SK-N-SH (cell line): ENCODE measurements at regions not wholly inside any gene's neighbourhood (a gene's known extent, or its start where the extent isn't known, plus 50 kb on each side); places are given as distances from the start of the nearest gene placed in this dataset.

Experiments
- EZH2phosphoT487 ChIP-seq: fragments of 200-600 bp; sonication (generic); IDR thresholded peaks from 2 replicates; pipeline ENCODE4 v1.6.1; 2017; ENCODE audit warnings: low read depth, mixed run types, mild to moderate bottlenecking, antibody characterized with exemption, moderate library complexity, borderline replicate concordance
- MEF2A ChIP-seq: IDR thresholded peaks from 2 replicates; pipeline ENCODE4 v1.4.0; 2012; ENCODE audit warnings: low read depth, borderline replicate concordance
- POLR2AphosphoS5 ChIP-seq: IDR thresholded peaks from 2 replicates; pipeline ENCODE4 v1.6.1; 2012; ENCODE audit warnings: low read depth, low read length
- REST ChIP-seq: IDR thresholded peaks from 2 replicates; pipeline ENCODE4 v1.6.1; 2012; ENCODE audit warnings: mild to moderate bottlenecking, low read depth, low read length, moderate library complexity
- RFX5 ChIP-seq: IDR thresholded peaks from 2 replicates; pipeline ENCODE4 v1.6.1; 2012; ENCODE audit warnings: mild to moderate bottlenecking, improper control_type of control experiment, low read length
- TF ChIP-seq, protein P1 (sequence below): fragments of 200-600 bp; sonication (generic); IDR thresholded peaks from 2 replicates; pipeline ENCODE4 v1.6.1; 2017; ENCODE audit warnings: antibody characterized with exemption, mild to moderate bottlenecking, moderate library complexity
- TF ChIP-seq, protein P2 (sequence below): fragments of 150-350 bp; IDR thresholded peaks from 2 replicates; pipeline ENCODE4 v1.6.1; 2016; ENCODE audit warnings: mild to moderate bottlenecking, low read depth, low read length

DNA sequence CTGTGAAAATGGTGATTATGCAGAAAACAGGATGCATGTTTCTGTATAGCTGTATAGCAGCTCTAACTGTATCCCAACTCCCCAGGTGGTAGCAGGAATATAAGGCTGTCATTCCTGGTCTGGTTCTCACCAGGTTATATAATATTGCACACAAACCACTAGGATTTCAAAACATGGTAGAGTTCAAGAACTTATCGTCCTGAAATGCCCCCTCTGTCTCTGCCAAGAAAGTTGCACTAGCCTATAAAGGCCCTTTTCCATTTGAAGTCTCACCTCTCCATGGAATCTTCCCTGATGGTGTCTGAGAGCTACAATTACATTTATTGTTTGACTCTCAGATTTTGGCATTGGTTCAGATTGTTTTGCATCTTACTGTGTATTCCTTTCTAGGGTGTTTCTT, 184.9 kb upstream of the FAM78B start:
- TF ChIP-seq EZH2phosphoT487 (no peak), RFX5 (no peak), REST (no peak), MEF2A (no peak), POLR2AphosphoS5 (no peak)
- TF ChIP-seq, protein P1, sequence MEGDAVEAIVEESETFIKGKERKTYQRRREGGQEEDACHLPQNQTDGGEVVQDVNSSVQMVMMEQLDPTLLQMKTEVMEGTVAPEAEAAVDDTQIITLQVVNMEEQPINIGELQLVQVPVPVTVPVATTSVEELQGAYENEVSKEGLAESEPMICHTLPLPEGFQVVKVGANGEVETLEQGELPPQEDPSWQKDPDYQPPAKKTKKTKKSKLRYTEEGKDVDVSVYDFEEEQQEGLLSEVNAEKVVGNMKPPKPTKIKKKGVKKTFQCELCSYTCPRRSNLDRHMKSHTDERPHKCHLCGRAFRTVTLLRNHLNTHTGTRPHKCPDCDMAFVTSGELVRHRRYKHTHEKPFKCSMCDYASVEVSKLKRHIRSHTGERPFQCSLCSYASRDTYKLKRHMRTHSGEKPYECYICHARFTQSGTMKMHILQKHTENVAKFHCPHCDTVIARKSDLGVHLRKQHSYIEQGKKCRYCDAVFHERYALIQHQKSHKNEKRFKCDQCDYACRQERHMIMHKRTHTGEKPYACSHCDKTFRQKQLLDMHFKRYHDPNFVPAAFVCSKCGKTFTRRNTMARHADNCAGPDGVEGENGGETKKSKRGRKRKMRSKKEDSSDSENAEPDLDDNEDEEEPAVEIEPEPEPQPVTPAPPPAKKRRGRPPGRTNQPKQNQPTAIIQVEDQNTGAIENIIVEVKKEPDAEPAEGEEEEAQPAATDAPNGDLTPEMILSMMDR, result no peak
- TF ChIP-seq, protein P2, sequence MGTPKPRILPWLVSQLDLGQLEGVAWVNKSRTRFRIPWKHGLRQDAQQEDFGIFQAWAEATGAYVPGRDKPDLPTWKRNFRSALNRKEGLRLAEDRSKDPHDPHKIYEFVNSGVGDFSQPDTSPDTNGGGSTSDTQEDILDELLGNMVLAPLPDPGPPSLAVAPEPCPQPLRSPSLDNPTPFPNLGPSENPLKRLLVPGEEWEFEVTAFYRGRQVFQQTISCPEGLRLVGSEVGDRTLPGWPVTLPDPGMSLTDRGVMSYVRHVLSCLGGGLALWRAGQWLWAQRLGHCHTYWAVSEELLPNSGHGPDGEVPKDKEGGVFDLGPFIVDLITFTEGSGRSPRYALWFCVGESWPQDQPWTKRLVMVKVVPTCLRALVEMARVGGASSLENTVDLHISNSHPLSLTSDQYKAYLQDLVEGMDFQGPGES, result no peak
